Endodermal cell (in vitro differentiated cells): ENCODE measurements at regions not wholly inside any gene's neighbourhood (a gene's known extent, or its start where the extent isn't known, plus 50 kb on each side); places are given as distances from the start of the nearest gene placed in this dataset.

Experiments used
- DNase-seq: peaks from one replicate; pipeline ENCODE4 v3.0.0-alpha.2; 2017
- H3K27ac ChIP-seq: 2 replicates; pipeline ENCODE4 v1.5.1; 2013; ENCODE audit warnings: mild to moderate bottlenecking, low read depth, low read length, moderate library complexity
- H3K27me3 ChIP-seq: 2 replicates; pipeline ENCODE4 v1.6.1; 2013; ENCODE audit warnings: mild to moderate bottlenecking, low read length, moderate library complexity; ENCODE audit not compliant: insufficient read depth, control insufficient read depth, poor library complexity, severe bottlenecking
- H3K36me3 ChIP-seq: 2 replicates; pipeline ENCODE4 v1.7.0; 2013; ENCODE audit warnings: mild to moderate bottlenecking, low read length, moderate library complexity; ENCODE audit not compliant: control insufficient read depth, insufficient read depth
- H3K4me1 ChIP-seq: one replicate; pipeline ENCODE4 v1.7.0; 2013; ENCODE audit warnings: low read length; ENCODE audit not compliant: control insufficient read depth, insufficient read depth
- H3K4me3 ChIP-seq: 2 replicates; pipeline ENCODE4 v1.5.1; 2013; ENCODE audit warnings: mild to moderate bottlenecking, low read length, moderate library complexity
- H3K9ac ChIP-seq: 2 replicates; pipeline ENCODE4 v1.6.1; 2013; ENCODE audit warnings: mild to moderate bottlenecking, low read length, moderate library complexity; ENCODE audit not compliant: poor library complexity, severe bottlenecking; ENCODE audit errors: extremely low read depth
- H3K9me3 ChIP-seq: 2 replicates; pipeline ENCODE4 v1.6.1; 2013; ENCODE audit warnings: mild to moderate bottlenecking, low read length, moderate library complexity; ENCODE audit not compliant: control insufficient read depth
- H3K27ac Mint-ChIP-seq: 2 replicates; pipeline ENCODE4 v1.8.0; 2020; ENCODE audit warnings: mixed read lengths
- H3K27me3 Mint-ChIP-seq: 2 replicates; pipeline ENCODE4 v1.8.0; 2021; ENCODE audit warnings: mild to moderate bottlenecking, mixed read lengths; ENCODE audit not compliant: insufficient read depth
- H3K36me3 Mint-ChIP-seq: 2 replicates; pipeline ENCODE4 v1.8.0; 2020; ENCODE audit warnings: low read depth, mixed read lengths
- H3K4me1 Mint-ChIP-seq: 2 replicates; pipeline ENCODE4 v1.8.0; 2020; ENCODE audit warnings: mixed read lengths
- H3K4me3 Mint-ChIP-seq: 2 replicates; pipeline ENCODE4 v1.8.0; 2020; ENCODE audit warnings: mild to moderate bottlenecking, moderate library complexity, mixed read lengths
- H3K9me3 Mint-ChIP-seq: 2 replicates; pipeline ENCODE4 v1.8.0; 2020; ENCODE audit warnings: mild to moderate bottlenecking, mixed read lengths
- CTCF ChIP-seq: fragments of 200-600 bp; sonication (generic); conservative IDR thresholded peaks from 2 replicates; pipeline ENCODE4 v1.5.0; 2021; ENCODE audit warnings: antibody characterized with exemption, mild to moderate bottlenecking
- WGBS, 2 experiments: methylation state at CpG; one replicate each; pipeline versions ENCODE4 v1.1.5 to v1.1.7; 2013; ENCODE audit warnings: missing lambda C conversion rate in 2 of 2, mixed read lengths in 1 of 2; ENCODE audit not compliant: insufficient coverage in 1 of 2, insufficient read length in 1 of 2; 5-methylcytosine and 5-hydroxymethylcytosine counted together

DNA sequence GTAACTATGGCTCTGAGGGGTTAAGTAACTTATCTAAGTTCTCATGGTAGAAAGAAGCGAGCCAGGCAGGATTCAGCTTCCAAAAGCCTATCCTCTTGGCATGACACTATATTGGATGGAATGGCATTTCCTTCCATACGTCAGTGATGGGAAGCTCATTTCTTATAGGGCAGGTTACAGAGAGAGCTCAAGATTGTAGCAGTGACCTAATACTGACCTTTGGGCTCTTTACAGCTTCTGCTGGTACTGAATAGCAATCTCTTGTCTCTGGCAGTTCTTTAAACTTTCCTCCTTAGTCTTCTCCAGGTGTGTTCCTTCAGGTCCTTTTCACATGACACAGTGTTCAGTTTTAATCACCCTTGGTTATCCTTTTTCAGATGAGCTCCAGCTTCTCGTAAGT is 133.0 kb downstream of the HRH4 start:
- no peaks in the 10 kb centered on the region for H3K4me1 ChIP-seq
- no peak overlapping the region for H3K9ac ChIP-seq
- Mint-ChIP-seq H3K9me3 (peaks cover 3% of the 10 kb centered on the region), H3K4me1 (peaks cover 2% of the 10 kb centered on the region), H3K27ac (no peak overlapping the region), H3K27me3 (peaks cover 38% of the 10 kb centered on the region), H3K36me3 (no peaks in the 10 kb centered on the region), H3K4me3 (no peak overlapping the region)
- H3K27ac ChIP-seq = no peak overlapping the region
- DNase-seq = no peak
- WGBS, 2 experiments = 90 to 91% methylated on average over 2 to 3 of the region's 3 CpGs
- no peaks in the 10 kb centered on the region for H3K36me3 ChIP-seq
- H3K4me3 ChIP-seq = no peak overlapping the region
- H3K9me3 ChIP-seq = peaks cover 8% of the 10 kb centered on the region
- H3K27me3 ChIP-seq = peaks cover 56% of the 10 kb centered on the region
- no peak for TF ChIP-seq CTCF

DNA sequence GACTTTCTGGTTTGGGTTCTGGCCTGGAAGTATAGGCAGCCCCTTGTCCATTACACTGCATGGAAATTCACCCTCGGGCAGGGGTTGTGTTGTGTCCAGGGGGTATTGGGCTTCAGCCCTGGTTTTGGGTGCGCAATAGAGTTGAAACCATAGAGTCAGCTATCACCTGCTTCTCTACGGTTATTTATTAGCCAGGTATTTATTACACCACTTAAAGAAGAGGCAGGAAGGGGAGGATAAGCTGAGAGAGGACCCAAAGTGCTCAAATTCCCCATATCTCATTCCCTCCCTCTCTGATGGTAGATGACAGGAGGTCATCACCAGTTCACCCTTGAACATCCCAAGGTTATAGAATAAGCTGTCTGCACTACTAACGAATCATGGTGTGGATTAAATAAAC is 133.4 kb downstream of the HRH4 start:
- Histone ChIP-seq H3K9ac (no peak overlapping the region), H3K27ac (no peak overlapping the region), H3K36me3 (no peaks in the 10 kb centered on the region), H3K9me3 (peaks cover 8% of the 10 kb centered on the region), H3K4me3 (no peak overlapping the region), H3K27me3 (peaks cover 59% of the 10 kb centered on the region), H3K4me1 (no peaks in the 10 kb centered on the region)
- no peak for TF ChIP-seq CTCF
- no peak for DNase-seq
- Mint-ChIP-seq H3K4me1 (peaks cover 6% of the 10 kb centered on the region), H3K36me3 (no peaks in the 10 kb centered on the region), H3K4me3 (no peak overlapping the region), H3K27me3 (peaks cover 43% of the 10 kb centered on the region), H3K27ac (no peak overlapping the region), H3K9me3 (peaks cover 3% of the 10 kb centered on the region)
- WGBS, 2 experiments = 92 to 100% methylated on average over 1 to 4 of the region's 4 CpGs

DNA sequence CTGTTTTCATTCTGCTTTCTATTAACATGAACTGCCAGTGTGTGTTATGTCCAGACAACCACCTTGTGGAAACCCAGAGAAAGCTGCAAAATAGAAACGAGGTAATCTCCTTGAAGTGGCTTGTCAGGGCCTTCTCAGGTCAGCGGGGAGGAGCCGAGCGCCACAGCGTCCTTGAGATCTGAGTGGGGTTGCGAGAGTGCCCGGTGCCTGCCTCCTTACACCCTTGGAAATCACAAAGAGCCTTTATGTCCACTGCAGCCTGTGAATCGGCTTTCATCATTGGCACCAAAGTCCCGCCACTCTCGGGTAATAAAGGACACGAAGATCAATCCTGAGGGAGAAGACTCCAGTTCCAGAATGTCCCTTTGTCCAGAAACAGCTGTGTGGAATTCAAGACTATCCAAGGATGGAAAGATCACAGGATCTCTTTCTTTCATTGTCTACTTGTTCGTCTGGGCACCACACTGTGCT is 135.2 kb downstream of the HRH4 start:
- Histone ChIP-seq H3K9ac (no peak overlapping the region), H3K36me3 (no peaks in the 10 kb centered on the region), H3K4me1 (no peaks in the 10 kb centered on the region), H3K27me3 (peaks cover 68% of the 10 kb centered on the region), H3K27ac (peak overlapping the region; percentile 9), H3K4me3 (no peak overlapping the region), H3K9me3 (peaks cover 8% of the 10 kb centered on the region)
- H3K9me3 Mint-ChIP-seq = peaks cover 3% of the 10 kb centered on the region
- peaks cover 47% of the 10 kb centered on the region for H3K27me3 Mint-ChIP-seq
- peaks cover 6% of the 10 kb centered on the region for H3K4me1 Mint-ChIP-seq
- DNase-seq = no peak
- H3K36me3 Mint-ChIP-seq = no peaks in the 10 kb centered on the region
- TF ChIP-seq CTCF = no peak
- H3K4me3 Mint-ChIP-seq = no peak overlapping the region
- H3K27ac Mint-ChIP-seq = no peak overlapping the region
- WGBS, 2 experiments = 76 to 84% methylated on average over 11 to 12 of the region's 12 CpGs
